NT2/D1 (cell line): ENCODE measurements at regions not wholly inside any gene's neighbourhood (a gene's known extent, or its start where the extent isn't known, plus 50 kb on each side); places are given as distances from the start of the nearest gene placed in this dataset.

Experiments used
- SUZ12 ChIP-seq: IDR thresholded peaks from 2 replicates; pipeline ENCODE4 v1.6.1; 2011; ENCODE audit not compliant: insufficient read length, insufficient read depth; ENCODE audit errors: extremely low read depth
- YY1 ChIP-seq: IDR thresholded peaks from 2 replicates; pipeline ENCODE4 v1.6.1; 2011; ENCODE audit not compliant: insufficient read length, insufficient read depth
- ZNF274 ChIP-seq: IDR thresholded peaks from 2 replicates; pipeline ENCODE4 v1.6.1; 2011; ENCODE audit warnings: mild to moderate bottlenecking, low read depth, low read length

GRCh38 chr20:11333634-11334033, 584.1 kb upstream of the BTBD3 start:
- no peak for TF ChIP-seq ZNF274
- no peak for TF ChIP-seq YY1
- no peak for TF ChIP-seq SUZ12
